ENCODE measurements at regions not wholly inside any gene's neighbourhood (a gene's known extent, or its start where the extent isn't known, plus 50 kb on each side); places are given as distances from the start of the nearest gene placed in this dataset.

DNA sequence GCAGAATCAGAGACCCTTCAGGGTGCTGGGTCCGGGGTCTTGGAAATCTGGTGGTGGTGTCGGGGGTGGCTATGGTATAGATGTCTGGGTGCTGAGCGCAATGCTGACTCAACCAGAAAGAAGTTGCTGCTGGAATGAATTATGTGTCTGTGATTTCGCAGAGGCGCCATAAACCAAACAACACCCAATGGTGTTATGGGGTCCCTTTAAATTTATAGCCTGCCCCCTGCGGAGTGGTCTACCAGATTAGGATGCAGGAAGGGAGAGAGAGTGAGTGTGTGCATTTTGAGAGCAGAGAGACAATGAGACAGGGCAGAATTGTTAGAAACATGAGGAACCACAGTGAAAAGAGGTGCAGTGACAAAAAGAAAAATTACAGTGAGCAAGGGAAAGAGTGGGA lies 100.7 kb upstream of the CDH11 start:
- FAIRE-seq, result no peak
- DNase-seq (ENCODE audit: insufficient read length, low spot score), result no peak
- TF ChIP-seq, protein P1, sequence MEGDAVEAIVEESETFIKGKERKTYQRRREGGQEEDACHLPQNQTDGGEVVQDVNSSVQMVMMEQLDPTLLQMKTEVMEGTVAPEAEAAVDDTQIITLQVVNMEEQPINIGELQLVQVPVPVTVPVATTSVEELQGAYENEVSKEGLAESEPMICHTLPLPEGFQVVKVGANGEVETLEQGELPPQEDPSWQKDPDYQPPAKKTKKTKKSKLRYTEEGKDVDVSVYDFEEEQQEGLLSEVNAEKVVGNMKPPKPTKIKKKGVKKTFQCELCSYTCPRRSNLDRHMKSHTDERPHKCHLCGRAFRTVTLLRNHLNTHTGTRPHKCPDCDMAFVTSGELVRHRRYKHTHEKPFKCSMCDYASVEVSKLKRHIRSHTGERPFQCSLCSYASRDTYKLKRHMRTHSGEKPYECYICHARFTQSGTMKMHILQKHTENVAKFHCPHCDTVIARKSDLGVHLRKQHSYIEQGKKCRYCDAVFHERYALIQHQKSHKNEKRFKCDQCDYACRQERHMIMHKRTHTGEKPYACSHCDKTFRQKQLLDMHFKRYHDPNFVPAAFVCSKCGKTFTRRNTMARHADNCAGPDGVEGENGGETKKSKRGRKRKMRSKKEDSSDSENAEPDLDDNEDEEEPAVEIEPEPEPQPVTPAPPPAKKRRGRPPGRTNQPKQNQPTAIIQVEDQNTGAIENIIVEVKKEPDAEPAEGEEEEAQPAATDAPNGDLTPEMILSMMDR (IDR thresholded peaks at IDR 0.05; ENCODE audit: insufficient read depth, missing control alignments), result no peak

DNA sequence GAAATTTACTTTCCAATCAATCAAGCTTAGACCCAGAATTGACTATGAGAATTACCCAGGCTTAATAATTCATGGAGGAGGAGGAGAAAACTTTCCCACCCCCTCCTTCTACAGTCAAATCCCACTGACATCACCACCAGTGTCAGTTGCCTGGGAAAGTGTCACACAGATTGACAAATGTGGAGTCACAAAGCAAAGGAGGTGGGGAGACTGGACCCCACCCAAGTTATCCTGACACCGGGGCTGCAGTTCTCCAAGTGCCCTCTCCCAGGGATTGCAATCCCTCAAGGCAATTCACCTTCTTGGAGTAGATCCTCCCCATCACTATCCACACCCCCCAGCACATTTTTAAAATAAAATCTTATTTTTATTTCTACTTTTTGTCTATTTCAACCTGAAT lies 100.2 kb upstream of the CDH11 start:
- TF ChIP-seq, protein P1 (IDR thresholded peaks at IDR 0.05; ENCODE audit: insufficient read depth, missing control alignments), result no peak
- FAIRE-seq (no peak), DNase-seq (ENCODE audit: insufficient read length, low spot score) (no peak)

DNA sequence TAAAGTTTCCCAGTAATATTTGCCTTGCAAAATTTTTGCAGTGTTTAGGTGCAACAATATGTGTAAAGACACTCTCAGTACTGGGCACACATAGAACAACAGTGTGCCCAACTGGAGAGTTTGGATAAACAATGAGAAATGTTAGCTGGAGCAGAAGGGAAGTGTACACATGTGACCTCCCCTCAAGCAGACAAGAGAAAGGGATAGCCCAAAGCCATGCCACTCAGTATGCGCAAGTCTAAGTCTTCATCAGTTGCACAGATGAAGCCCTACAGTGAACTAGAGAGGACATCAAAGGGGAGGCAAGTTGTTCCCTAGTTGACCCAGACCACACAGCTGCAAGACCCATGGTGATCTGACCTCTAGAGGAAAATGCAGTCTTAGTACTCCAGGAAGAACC lies 97.9 kb upstream of the CDH11 start:
- FAIRE-seq, result no peak
- TF ChIP-seq, protein P1 (IDR thresholded peaks at IDR 0.05; ENCODE audit: insufficient read depth, missing control alignments), result no peak
- DNase-seq (ENCODE audit: insufficient read length, low spot score), result no peak

DNA sequence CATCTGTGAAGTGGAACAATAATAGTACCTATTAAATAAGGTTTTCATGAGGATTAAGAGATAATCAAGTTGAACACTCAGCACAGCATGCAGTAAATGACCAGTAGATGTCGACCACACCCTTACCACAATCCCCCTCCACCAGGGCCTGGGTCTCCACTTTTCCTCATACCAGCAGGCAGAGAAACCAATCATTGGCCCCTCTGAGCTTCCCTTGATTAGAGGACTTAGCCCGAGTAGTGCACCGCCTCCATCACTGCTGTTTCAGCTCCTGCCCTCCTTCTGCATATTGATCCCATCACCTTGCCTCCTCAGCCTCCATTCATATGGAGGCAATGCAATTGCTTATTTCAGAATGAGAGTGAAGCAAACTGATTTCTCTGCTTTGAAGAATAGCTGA lies 96.5 kb upstream of the CDH11 start:
- TF ChIP-seq, protein P1 (IDR thresholded peaks at IDR 0.05; ENCODE audit: insufficient read depth, missing control alignments), result no peak
- DNase-seq (ENCODE audit: insufficient read length, low spot score) (no peak), FAIRE-seq (no peak)

- DNase-seq (ENCODE audit: insufficient read length, low spot score) (no peak), FAIRE-seq (no peak)
These were observed 92.2 kb upstream of the CDH11 start for GRCh38 chr16:65213866-65214595.

DNA sequence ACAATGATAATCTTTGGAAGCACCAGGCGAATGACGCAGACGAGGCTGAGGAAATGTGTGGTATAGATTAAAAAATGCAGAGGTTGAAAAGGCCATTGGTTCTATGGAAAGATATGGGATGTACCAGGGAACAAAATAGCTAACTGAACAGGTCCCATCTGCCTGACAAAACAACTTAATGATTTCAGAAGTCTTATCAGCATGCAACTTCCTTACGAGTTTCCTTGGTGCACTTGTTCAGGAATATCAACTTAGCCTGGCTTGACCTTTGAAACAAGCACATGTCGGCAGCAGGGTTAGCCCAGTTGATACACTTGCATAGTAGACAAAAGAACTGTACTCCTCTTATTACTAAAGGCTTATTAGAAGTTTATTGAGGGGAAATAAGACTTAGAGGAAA lies 90.9 kb upstream of the CDH11 start:
- FAIRE-seq, result no peak
- no peak for DNase-seq (ENCODE audit: insufficient read length, low spot score)
- TF ChIP-seq, protein P1 (IDR thresholded peaks at IDR 0.05; ENCODE audit: insufficient read depth, missing control alignments), result no peak

More at GRCh38 chr16:65213866-65214595, 92.2 kb upstream of the CDH11 start:
- TF ChIP-seq, protein P1 (IDR thresholded peaks at IDR 0.05; ENCODE audit: insufficient read depth, missing control alignments), result no peak

DNA sequence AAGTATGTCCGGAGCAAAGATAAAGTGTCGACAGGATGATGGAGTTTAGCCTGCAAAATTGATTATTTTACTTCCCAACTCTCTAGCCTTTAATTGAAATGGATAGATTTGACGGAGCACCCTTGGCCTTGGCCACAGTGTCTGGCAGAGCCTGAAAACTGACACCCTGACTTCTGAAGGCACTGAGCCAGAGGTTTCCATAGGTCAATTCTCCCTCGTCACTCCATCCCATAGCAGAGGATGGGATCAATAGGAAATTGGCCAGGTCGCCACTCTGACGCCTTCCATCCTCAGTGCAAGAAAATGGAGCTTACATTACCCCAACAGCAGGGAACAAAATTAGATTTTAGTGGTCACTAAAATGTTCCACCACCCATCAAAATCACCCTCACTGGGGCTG lies 90.4 kb upstream of the CDH11 start:
- TF ChIP-seq, protein P1 (IDR thresholded peaks at IDR 0.05; ENCODE audit: insufficient read depth, missing control alignments), result no peak

More for the DNA sequence above, 90.4 kb upstream of the CDH11 start:
- no peak for DNase-seq (ENCODE audit: insufficient read length, low spot score)
- FAIRE-seq, result no peak

Data from D721Med (cell line).